Skeletal muscle tissue (tissue), 3 donors: ENCODE measurements at regions not wholly inside any gene's neighbourhood (a gene's known extent, or its start where the extent isn't known, plus 50 kb on each side); places are given as distances from the start of the nearest gene placed in this dataset.

Source experiments
- H3K27ac ChIP-seq: one replicate; pipeline ENCODE4 v1.7.0; 2013; ENCODE audit warnings: mild to moderate bottlenecking, low read depth, low read length, inconsistent platforms
- H3K27me3 ChIP-seq, 3 donors: one replicate each; pipeline ENCODE4 v1.7.0; 2013; ENCODE audit warnings: low read length in 3 of 3; ENCODE audit not compliant: control insufficient read depth in 3 of 3, insufficient read depth in 3 of 3
- H3K36me3 ChIP-seq, 3 donors: one replicate each; pipeline ENCODE4 v1.7.0; 2013; ENCODE audit warnings: low read length in 3 of 3; ENCODE audit not compliant: control insufficient read depth in 3 of 3, insufficient read depth in 3 of 3
- H3K4me1 ChIP-seq, 3 donors: one replicate each; pipeline ENCODE4 v1.7.0; 2013; ENCODE audit warnings: low read length in 3 of 3, mild to moderate bottlenecking in 3 of 3; ENCODE audit not compliant: control insufficient read depth in 3 of 3, insufficient read depth in 3 of 3
- H3K4me3 ChIP-seq, 3 donors: one replicate each; pipeline ENCODE4 v1.7.0; 2013; ENCODE audit warnings: low read length in 3 of 3
- H3K9ac ChIP-seq, 3 donors: one replicate each; pipeline ENCODE4 v1.7.0; 2013; ENCODE audit warnings: low read length in 3 of 3, mild to moderate bottlenecking in 3 of 3, moderate library complexity in 2 of 3, low read depth in 1 of 3
- H3K9me3 ChIP-seq, 3 donors: one replicate each; pipeline ENCODE4 v1.7.0; 2013; ENCODE audit warnings: low read length in 3 of 3; ENCODE audit not compliant: control insufficient read depth in 3 of 3
- donor health status: Osteomylitis.

DNA sequence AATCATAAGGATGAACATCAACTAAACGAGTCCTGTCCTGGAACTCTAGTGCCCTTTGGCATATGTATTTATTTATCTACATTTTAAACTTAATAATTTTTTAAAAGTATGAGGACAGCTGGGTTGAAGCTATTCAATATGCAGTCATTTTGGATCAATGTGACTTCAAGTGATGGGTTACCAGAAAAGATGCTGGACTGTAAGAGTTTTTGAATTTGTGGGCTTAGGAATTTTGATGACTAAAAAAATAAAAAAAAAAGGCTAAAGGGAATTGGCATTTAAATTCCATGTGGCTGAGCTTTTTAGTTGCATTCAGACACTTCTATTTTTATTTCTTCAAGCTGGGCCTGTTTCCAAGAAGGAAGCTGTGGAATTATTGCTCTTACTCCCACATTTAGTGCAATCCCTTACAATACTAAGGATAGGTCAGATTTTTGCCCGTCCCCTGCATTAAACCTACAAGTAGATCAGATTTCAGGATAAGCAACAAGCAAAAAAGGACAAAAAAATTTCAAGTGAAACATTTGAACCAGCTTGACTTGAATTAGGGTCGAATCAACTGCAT is 704.2 kb upstream of the CITED2 start:
- H3K9me3 ChIP-seq: no peaks in the 10 kb centered on the region
- no peak overlapping the region for H3K9ac ChIP-seq
- H3K27ac ChIP-seq: no peak overlapping the region

DNA sequence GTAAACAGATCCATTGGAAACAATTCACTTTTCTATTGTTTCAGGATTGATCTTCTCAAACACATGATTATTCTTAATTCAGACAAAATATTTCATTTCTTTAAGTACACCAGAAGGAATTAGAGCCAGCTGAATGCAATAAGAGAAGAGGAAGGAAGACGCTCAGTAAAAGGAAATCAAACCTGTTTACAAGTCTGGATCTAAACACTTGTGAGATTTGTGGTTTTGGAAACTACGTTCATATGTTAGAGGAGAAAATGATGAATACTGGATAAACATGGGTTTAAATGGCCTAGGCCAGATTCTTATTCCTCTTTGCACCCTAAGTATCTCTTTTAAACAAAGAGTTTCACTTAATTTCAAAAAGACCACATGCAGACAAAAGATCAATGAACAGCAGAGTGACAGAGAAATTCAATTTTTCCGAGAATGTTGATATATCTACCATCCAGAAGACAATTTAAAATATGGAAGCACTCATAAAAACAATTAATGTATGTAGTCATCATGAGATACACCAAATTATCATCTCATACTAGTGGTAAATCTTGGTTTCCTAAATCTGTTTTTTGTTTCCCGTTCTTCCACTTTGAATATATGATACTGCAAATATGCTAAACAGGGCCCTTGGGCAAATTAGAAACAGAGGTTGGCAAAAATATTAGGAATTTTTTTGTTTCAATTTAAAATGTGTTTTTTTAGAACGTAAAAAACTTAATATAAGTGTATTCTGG is 703.5 kb upstream of the CITED2 start:
- no peak overlapping the region for H3K9ac ChIP-seq
- H3K9me3 ChIP-seq: no peaks in the 10 kb centered on the region
- peaks cover 0 to 5% (median 3%) of the 10 kb centered on the region in 3 donors for H3K4me1 ChIP-seq
- H3K4me3 ChIP-seq: no peak overlapping the region
- H3K27ac ChIP-seq: no peak overlapping the region
- no peaks in the 10 kb centered on the region for H3K36me3 ChIP-seq
- no peaks in the 10 kb centered on the region for H3K27me3 ChIP-seq

More for the DNA sequence above, 704.2 kb upstream of the CITED2 start:
- no peaks in the 10 kb centered on the region for H3K36me3 ChIP-seq
- H3K4me1 ChIP-seq: peaks cover 0 to 5% (median 3%) of the 10 kb centered on the region in 3 donors
- no peak overlapping the region for H3K4me3 ChIP-seq
- no peaks in the 10 kb centered on the region for H3K27me3 ChIP-seq

DNA sequence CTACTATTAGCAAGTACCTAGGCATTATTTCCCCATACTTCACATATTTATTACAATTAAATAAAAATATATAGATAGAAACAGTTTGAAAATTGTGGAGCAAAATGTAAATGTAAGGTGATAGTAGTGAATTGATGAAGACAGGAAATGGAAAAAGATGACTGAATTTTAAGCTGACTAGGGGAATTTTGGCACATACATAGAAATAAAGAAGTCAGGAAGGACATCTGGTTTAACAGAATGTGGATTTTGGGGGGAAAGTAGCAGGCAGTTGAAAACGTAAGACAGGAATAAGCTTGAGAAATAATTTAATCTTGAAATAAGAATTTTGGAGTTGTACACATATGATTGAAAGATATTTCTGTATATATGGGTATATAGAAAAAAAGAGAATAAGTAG is 701.7 kb upstream of the CITED2 start:
- Histone ChIP-seq H3K9me3 (no peaks in the 10 kb centered on the region), H3K4me3 (no peak overlapping the region), H3K9ac (no peak overlapping the region), H3K36me3 (no peaks in the 10 kb centered on the region), H3K4me1 (peaks cover under 1 to 5% (median 3%) of the 10 kb centered on the region in 3 donors), H3K27ac (no peak overlapping the region), H3K27me3 (no peaks in the 10 kb centered on the region)

DNA sequence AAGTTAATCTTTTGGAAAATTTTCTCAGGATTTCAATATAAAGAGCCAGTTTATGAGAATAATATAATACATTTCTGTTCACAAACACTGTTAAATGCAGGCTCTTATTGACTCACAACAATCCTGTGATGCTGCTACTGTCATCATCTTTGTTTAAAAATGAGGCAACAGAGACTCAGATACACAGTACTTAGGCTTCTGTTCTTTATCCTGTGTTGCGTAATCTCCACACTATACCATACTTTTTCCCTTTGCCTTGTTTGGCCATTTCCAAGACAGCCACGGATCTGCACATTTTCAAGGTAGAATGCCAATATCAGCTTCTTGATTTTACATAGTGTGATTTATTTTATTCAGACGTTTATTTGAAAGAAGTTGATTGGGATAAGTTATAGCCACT is 699.0 kb upstream of the CITED2 start:
- Histone ChIP-seq H3K4me1 (peaks cover 0 to 3% (median 2%) of the 10 kb centered on the region in 3 donors), H3K27ac (no peak overlapping the region), H3K27me3 (no peaks in the 10 kb centered on the region), H3K9ac (no peak overlapping the region), H3K36me3 (no peaks in the 10 kb centered on the region), H3K9me3 (no peaks in the 10 kb centered on the region), H3K4me3 (no peak overlapping the region)

DNA sequence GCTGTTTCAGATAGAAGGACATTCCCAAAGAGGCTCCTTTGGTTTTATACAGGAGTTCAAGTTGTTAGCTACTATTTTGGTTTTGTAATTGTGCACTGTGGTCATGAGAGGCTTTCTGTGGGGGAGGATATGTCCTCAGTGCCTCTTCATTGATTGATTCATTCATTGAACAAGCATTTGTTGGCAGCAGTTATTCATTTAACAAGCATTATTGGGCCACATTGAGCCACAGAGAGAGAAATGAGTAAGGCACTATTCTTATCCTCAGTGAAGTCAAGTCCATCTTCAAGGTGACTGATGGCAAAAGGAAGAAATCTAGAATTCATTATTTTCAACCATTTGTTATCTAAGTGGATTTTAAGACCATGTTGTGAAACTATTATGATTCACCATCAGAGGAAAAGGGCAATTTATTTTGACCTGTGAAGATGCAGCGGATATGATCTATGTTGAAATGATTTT is 697.2 kb upstream of the CITED2 start:
- H3K27ac ChIP-seq: no peak overlapping the region

DNA sequence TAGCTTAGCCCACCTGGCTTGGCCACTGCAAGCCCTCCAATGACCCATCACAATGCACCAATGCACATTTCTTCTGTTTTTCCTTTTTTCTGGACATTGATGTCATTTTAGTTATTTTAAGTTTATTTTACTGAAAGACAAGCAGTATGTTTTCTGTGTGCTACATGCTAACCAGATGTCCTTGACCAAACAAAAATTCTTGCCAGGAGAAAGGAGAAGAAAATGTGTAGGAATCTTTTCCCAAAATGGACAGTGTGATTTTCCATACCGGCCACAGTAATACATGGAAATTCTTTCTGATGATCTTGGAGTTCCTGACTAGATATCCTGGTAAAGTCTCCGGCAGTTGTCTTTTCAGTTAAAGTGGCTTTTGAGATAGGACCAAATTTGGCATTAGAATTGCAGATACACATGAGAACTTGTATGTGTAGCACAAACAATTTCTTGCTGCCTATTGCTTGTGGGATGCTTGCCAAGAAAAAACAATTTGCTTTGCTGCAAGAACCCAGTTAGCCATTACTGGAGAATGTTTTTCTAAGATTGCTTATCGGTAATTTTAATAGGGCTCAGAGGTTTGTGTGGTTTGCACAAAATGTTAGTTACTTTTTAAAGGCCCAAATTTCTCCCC is 696.5 kb upstream of the CITED2 start:
- Histone ChIP-seq H3K36me3 (no peaks in the 10 kb centered on the region), H3K9me3 (no peaks in the 10 kb centered on the region), H3K9ac (no peak overlapping the region), H3K4me1 (peaks cover 0 to 3% (median 2%) of the 10 kb centered on the region in 3 donors), H3K27ac (no peak overlapping the region), H3K27me3 (no peaks in the 10 kb centered on the region), H3K4me3 (no peak overlapping the region)

More for the DNA sequence above, 697.2 kb upstream of the CITED2 start:
- Histone ChIP-seq H3K9ac (no peak overlapping the region), H3K27me3 (no peaks in the 10 kb centered on the region), H3K4me1 (peaks cover 0 to 3% (median 2%) of the 10 kb centered on the region in 3 donors), H3K36me3 (no peaks in the 10 kb centered on the region), H3K4me3 (no peak overlapping the region), H3K9me3 (no peaks in the 10 kb centered on the region)

DNA sequence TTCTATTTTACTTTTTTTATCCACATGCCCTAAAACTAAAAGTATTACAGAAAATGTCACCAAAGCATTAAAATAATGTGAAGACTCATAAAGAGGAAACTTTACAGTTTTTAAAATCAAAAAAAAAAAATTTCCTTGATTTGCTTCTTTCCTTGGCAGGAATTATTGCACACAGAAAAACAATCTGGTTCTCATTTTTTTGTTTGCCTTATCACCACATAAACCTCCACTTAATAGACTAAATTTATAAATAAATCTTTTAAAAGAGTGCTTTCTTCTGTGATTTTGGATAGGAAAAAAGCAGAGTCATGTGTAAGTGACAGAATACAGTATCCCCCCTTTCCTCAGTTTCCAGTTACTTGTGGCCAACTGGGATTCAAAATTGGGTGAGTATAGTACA is 695.1 kb upstream of the CITED2 start:
- Histone ChIP-seq H3K27ac (no peak overlapping the region), H3K4me1 (peaks cover 0 to 3% (median 2%) of the 10 kb centered on the region in 3 donors), H3K9ac (no peak overlapping the region), H3K27me3 (no peaks in the 10 kb centered on the region), H3K9me3 (no peaks in the 10 kb centered on the region), H3K36me3 (no peaks in the 10 kb centered on the region), H3K4me3 (no peak overlapping the region)

DNA sequence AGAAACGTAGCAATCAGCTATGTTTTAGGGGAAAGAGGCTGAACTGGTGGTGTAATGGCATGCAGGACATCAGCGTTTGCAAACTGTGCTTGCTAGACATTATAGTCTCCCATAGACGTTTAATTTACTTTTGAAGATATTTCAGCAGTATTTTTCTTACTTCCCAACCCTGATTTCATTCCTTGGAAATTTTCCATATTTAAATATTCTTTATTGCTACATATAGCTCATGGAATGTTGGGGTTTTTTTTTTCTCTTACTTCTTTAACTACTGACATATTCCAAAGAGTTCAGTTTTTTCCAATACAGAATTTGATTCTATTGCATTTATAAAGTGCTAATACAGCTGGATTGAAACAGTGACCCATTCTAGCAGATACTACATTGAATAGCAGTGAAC is 694.4 kb upstream of the CITED2 start:
- Histone ChIP-seq H3K9ac (no peak overlapping the region), H3K36me3 (no peaks in the 10 kb centered on the region), H3K27ac (no peak overlapping the region), H3K4me3 (no peak overlapping the region), H3K4me1 (peaks cover 0 to 3% (median 2%) of the 10 kb centered on the region in 3 donors), H3K27me3 (no peaks in the 10 kb centered on the region), H3K9me3 (no peaks in the 10 kb centered on the region)

DNA sequence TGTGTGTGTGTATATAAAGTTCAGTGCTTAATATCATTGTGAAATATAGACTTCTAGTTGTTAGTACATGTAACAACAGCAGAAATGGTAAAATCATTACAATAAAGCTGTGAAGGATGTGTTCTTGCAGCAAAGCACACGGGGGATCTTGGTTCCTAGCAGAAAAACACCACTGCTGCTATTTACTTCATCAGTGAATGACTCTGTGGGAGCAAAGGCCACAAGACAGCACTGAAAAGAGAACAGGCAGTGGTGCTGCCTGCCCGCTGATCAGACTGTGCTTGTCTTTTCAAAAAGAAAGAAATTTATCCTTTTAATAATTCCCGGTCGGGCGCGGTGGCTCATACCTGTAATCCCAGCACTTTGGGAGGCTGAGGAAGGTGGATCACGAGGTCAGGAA is 689.9 kb upstream of the CITED2 start:
- no peak overlapping the region for H3K27ac ChIP-seq
- no peak overlapping the region for H3K9ac ChIP-seq
- no peak overlapping the region for H3K4me3 ChIP-seq
- peaks cover 0 to 6% (median 4%) of the 10 kb centered on the region in 3 donors for H3K4me1 ChIP-seq
- H3K27me3 ChIP-seq: no peaks in the 10 kb centered on the region
- no peaks in the 10 kb centered on the region for H3K9me3 ChIP-seq
- H3K36me3 ChIP-seq: no peaks in the 10 kb centered on the region

DNA sequence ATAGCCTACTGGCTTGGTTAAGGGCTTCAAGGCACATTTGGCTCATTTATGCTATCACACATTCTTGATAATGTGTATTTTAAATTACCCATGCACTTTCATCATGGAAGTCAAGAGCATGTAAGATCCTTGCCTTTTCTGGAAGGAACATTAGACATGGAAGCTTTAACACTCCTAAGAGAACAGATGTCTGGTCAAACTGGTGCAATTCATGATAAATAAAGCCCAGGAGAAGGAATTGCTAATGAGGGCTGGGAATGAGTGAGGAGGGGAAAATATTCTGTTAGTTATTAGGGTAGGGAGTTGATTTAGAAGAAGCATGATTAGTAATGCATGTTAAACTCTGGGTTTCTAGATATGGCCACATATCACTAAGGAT is 688.6 kb upstream of the CITED2 start:
- Histone ChIP-seq H3K27ac (peak overlapping the region; percentile 44), H3K27me3 (no peaks in the 10 kb centered on the region), H3K9ac (no peak overlapping the region), H3K36me3 (no peaks in the 10 kb centered on the region), H3K4me1 (peaks cover 0 to 6% (median 4%) of the 10 kb centered on the region in 3 donors), H3K9me3 (no peaks in the 10 kb centered on the region), H3K4me3 (no peak overlapping the region)
